Mammary epithelial cell (primary cell): ENCODE measurements at regions not wholly inside any gene's neighbourhood (a gene's known extent, or its start where the extent isn't known, plus 50 kb on each side); places are given as distances from the start of the nearest gene placed in this dataset.

ENCODE experiments used
- CTCF ChIP-seq, 2 donors: IDR thresholded peaks in 1 of 2; conservative IDR thresholded peaks in 1 of 2; 2 replicates each; pipeline ENCODE4 v1.5.1; 2011 to 2012; ENCODE audit warnings: inconsistent platforms in 2 of 2, low read length in 2 of 2, mild to moderate bottlenecking in 2 of 2, control low read depth in 1 of 2, low read depth in 1 of 2; ENCODE audit not compliant: insufficient read depth in 1 of 2; ENCODE audit errors: extremely low read depth in 1 of 2
- EZH2 ChIP-seq: IDR thresholded peaks from 2 replicates; pipeline ENCODE4 v1.6.1; 2012; ENCODE audit warnings: low read length, inconsistent platforms, borderline replicate concordance

- TF ChIP-seq CTCF (conservative IDR thresholded peaks at IDR 0.05 in 1 of 2, IDR thresholded peaks at IDR 0.05 in 1 of 2; ENCODE audit: extremely low read depth in 1 of 2, insufficient read depth in 1 of 2, low read depth in 1 of 2, low read length in 2 of 2) (no peak), EZH2 (no peak)
Measured at GRCh38 chr2:138093455-138093854, 129.2 kb downstream of the HNMT start.
